Naive thymus-derived CD8-positive, alpha-beta T cell (primary cell): ENCODE measurements at regions not wholly inside any gene's neighbourhood (a gene's known extent, or its start where the extent isn't known, plus 50 kb on each side); places are given as distances from the start of the nearest gene placed in this dataset.

Experiments
- ATAC-seq, 2 donors: fragments of 150-1000 bp; cut with Tn5 transposase in 1 of 2; sonication (Bioruptor Pico), chemical (Tn5 transposase) in 1 of 2; 1 replicate in 1 of 2; 2 replicates in 1 of 2; pipeline ENCODE4 v1.10.0; 2021; ENCODE audit warnings: mild to moderate bottlenecking in 2 of 2, moderate library complexity in 2 of 2
- POLR2A ChIA-PET: fragments of 350-600 bp; sonication (Branson Sonifier 250); formaldehyde crosslinking; loops from one replicate; lab custom pipeline; 2021; ENCODE audit warnings: antibody characterized with exemption; lab: Charles Lee
- DNase-seq, 10 donors: peaks; one replicate each; pipeline versions ENCODE4 v3.0.0 to v3.0.0-alpha.2; 2020 to 2022
- H3K27ac Mint-ChIP-seq, 10 donors: one replicate each; pipeline ENCODE4 v1.8.0; 2020 to 2022; ENCODE audit warnings: mild to moderate bottlenecking in 10 of 10, mixed read lengths in 10 of 10, moderate library complexity in 4 of 10, inconsistent platforms in 1 of 10
- H3K27me3 Mint-ChIP-seq, 5 donors: one replicate each; pipeline ENCODE4 v1.8.0; 2021 to 2022; ENCODE audit warnings: mixed read lengths in 5 of 5
- H3K36me3 Mint-ChIP-seq, 3 donors: one replicate each; pipeline ENCODE4 v1.8.0; 2020 to 2022; ENCODE audit warnings: mixed read lengths in 3 of 3, mild to moderate bottlenecking in 2 of 3, inconsistent platforms in 1 of 3
- H3K4me1 Mint-ChIP-seq, 4 donors: one replicate each; pipeline ENCODE4 v1.8.0; 2021 to 2022; ENCODE audit warnings: mixed read lengths in 4 of 4
- H3K4me3 Mint-ChIP-seq, 10 donors: one replicate each; pipeline ENCODE4 v1.8.0; 2020 to 2022; ENCODE audit warnings: mild to moderate bottlenecking in 10 of 10, mixed read lengths in 10 of 10, moderate library complexity in 6 of 10, inconsistent platforms in 1 of 10
- H3K9me3 Mint-ChIP-seq, 9 donors: one replicate each; pipeline ENCODE4 v1.8.0; 2020 to 2022; ENCODE audit warnings: mixed read lengths in 9 of 9, mild to moderate bottlenecking in 3 of 9, inconsistent platforms in 1 of 9, moderate library complexity in 1 of 9

DNA sequence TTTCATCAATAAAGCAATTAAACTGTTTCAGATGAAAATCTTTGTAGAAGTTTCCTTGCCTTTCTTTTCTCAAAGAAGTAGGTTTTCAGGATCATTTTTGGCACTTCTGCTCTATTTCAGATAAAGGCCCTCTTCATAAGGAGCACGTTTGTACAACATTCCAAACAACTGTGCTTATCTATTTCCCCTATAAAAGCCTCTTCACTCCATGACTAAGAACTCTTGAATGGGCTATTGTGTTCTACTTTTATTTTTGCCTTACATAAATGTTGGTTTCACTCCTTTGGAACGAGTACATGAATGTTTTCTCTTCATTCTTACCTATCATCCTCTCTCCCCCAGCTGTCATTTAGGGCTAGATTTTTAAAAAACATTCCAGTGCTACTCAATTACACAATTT, 288.0 kb upstream of the PPP1R2C start:
- H3K27me3 Mint-ChIP-seq, result no peaks in the 10 kb centered on the region
- POLR2A ChIA-PET, result no interaction called here
- H3K36me3 Mint-ChIP-seq, result peaks cover 0 to 3% (median 0%) of the 10 kb centered on the region in 3 donors
- peaks cover 0 to 5% (median 1%) of the 10 kb centered on the region in 9 donors for H3K9me3 Mint-ChIP-seq
- H3K4me3 Mint-ChIP-seq, result no peak overlapping the region
- ATAC-seq (no peak), DNase-seq (no peak)
- H3K27ac Mint-ChIP-seq, result no peak overlapping the region
- peaks cover 0 to 2% (median 0%) of the 10 kb centered on the region in 4 donors for H3K4me1 Mint-ChIP-seq

DNA sequence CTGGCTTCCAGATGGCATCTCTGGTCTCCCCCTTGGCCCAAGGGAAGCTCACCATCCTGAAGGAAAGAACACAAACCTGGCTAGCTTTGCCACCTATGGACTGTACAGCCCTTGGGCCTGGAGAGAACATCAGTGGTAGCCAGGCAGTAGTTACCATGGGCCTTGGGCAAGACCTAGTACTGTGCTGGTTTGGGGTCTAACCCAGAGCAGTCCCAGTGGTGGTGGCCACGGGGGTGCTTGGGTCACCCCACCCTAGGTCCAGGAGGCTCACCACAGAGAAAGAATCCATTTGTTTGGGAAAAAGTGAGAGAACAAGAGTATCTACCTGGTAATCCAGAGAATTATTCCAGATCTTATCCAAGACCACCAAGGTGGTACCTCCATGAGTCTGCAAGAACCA, 290.7 kb upstream of the PPP1R2C start:
- POLR2A ChIA-PET, result no interaction called here
- ATAC-seq (no peak), DNase-seq (no peak)
- Mint-ChIP-seq H3K27ac (no peak overlapping the region), H3K36me3 (peaks cover 0 to 3% (median 0%) of the 10 kb centered on the region in 3 donors), H3K9me3 (peaks cover 0 to 5% (median 1%) of the 10 kb centered on the region in 9 donors), H3K27me3 (no peaks in the 10 kb centered on the region), H3K4me3 (no peak overlapping the region), H3K4me1 (peaks cover 0 to 2% (median 0%) of the 10 kb centered on the region in 4 donors)

DNA sequence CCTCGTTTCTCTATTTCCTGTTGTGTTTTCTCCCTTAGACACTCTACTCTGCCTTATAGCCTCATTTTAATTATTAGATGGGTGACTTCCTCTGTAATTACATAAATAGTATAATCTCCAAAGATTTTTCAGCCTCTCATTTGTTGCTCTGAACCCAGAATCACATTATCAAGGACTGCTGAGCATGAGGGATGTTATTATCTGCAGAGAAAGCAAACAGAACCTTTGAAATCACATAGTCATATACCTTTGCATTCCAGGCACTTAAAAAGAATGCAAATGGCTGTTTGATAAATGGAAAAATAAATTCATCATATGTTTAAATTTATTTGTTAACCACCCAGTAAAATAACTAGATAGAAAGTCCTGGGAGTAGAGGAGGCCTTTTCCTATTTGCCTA, 305.1 kb upstream of the PPP1R2C start:
- Mint-ChIP-seq H3K9me3 (peaks cover 0 to 16% (median 1%) of the 10 kb centered on the region in 9 donors), H3K36me3 (peaks cover 0 to 3% (median 0%) of the 10 kb centered on the region in 3 donors), H3K4me3 (no peak overlapping the region), H3K27ac (peak overlapping the region in 1 of 10 donors; percentile 17), H3K27me3 (no peaks in the 10 kb centered on the region), H3K4me1 (peaks cover 0 to 3% (median 0%) of the 10 kb centered on the region in 4 donors)
- DNase-seq (no peak), ATAC-seq (no peak)
- POLR2A ChIA-PET, result no interaction called here

DNA sequence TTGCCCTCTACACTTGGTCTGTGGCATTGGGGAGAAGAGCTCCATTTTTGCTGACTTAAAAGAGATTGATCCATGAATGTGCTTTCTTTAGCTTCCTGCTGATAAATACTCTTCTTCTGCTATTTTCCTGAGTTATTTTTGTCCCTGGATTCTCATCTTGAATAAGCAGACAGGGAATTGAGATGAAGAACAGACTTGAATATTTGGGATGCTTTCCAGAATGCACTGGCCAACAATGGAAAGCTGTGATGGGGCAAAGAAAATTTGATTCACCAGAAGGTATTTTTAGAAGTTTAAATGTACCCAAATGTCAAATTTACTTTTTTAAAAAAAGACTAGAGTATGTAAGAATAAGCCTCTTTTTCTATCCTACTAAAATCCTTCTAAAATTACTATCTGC, 309.9 kb upstream of the PPP1R2C start:
- Mint-ChIP-seq H3K4me1 (peaks cover 0 to 3% (median under 1%) of the 10 kb centered on the region in 4 donors), H3K36me3 (no peaks in the 10 kb centered on the region), H3K9me3 (peaks cover 0 to 11% (median 1%) of the 10 kb centered on the region in 9 donors), H3K27ac (peak overlapping the region in 2 of 10 donors; percentile 34 to 36), H3K4me3 (no peak overlapping the region), H3K27me3 (no peaks in the 10 kb centered on the region)
- POLR2A ChIA-PET, result no interaction called here
- DNase-seq (no peak), ATAC-seq (no peak)

- H3K27ac Mint-ChIP-seq, result peak overlapping the region in 1 of 10 donors; percentile 40
- H3K4me1 Mint-ChIP-seq, result peaks cover 0 to 5% (median 1%) of the 10 kb centered on the region in 4 donors
- H3K4me3 Mint-ChIP-seq, result no peak overlapping the region
- no peaks in the 10 kb centered on the region for H3K27me3 Mint-ChIP-seq
- ATAC-seq, result no peak
- no peak for DNase-seq
- H3K36me3 Mint-ChIP-seq, result peaks cover 0 to 2% (median 0%) of the 10 kb centered on the region in 3 donors
- H3K9me3 Mint-ChIP-seq, result no peaks in the 10 kb centered on the region
- POLR2A ChIA-PET, result interaction anchor here (0.7 kb wide), 1 partner anchor 19 kb away, joined by 3 read pairs; no protein-coding TSS in a partner anchor
These were observed 318.9 kb upstream of the PPP1R2C start for GRCh38 chrX:43096830-43097229.

DNA sequence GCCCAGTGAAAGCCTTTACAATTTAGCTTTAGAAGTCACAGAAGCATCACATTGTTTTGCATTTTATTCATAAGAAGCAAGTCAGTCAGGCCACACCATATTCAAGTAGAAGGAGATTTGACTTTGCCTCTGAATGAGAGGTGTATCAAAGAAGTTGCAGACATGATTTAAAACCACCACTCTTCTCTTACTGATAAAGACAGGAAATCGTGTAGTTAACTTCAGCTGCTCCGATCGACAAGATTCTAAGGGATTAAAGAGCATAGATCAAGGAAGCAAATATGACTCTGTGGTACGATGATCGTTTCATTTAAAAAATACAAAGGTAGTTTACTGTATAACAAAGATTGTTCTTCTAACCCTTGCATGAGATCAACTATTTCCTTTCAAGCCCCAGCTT, 328.0 kb upstream of the PPP1R2C start:
- POLR2A ChIA-PET, result no interaction called here
- peak overlapping the region; percentile 16 to 88 (median 64) for H3K27ac Mint-ChIP-seq
- no peaks in the 10 kb centered on the region for H3K27me3 Mint-ChIP-seq
- ATAC-seq (peak; percentile 28 to 36), DNase-seq (peak in 3 of 10 donors; percentile 4 to 14 (median 11))
- no peaks in the 10 kb centered on the region for H3K9me3 Mint-ChIP-seq
- H3K36me3 Mint-ChIP-seq, result no peaks in the 10 kb centered on the region
- peaks cover 3 to 16% (median 11%) of the 10 kb centered on the region in 4 donors for H3K4me1 Mint-ChIP-seq
- H3K4me3 Mint-ChIP-seq, result peak overlapping the region; percentile 20 to 64 (median 58)

GRCh38 chrX:43108828-43109227, 330.9 kb upstream of the PPP1R2C start:
- H3K27me3 Mint-ChIP-seq, result no peaks in the 10 kb centered on the region
- peaks cover 3 to 16% (median 11%) of the 10 kb centered on the region in 4 donors for H3K4me1 Mint-ChIP-seq
- DNase-seq (no peak), ATAC-seq (no peak)
- H3K4me3 Mint-ChIP-seq, result no peak overlapping the region
- POLR2A ChIA-PET, result no interaction called here
- no peaks in the 10 kb centered on the region for H3K9me3 Mint-ChIP-seq
- no peak overlapping the region for H3K27ac Mint-ChIP-seq
- no peaks in the 10 kb centered on the region for H3K36me3 Mint-ChIP-seq

GRCh38 chrX:43121637-43122036, 343.7 kb upstream of the PPP1R2C start:
- Mint-ChIP-seq H3K4me3 (no peak overlapping the region), H3K27me3 (no peaks in the 10 kb centered on the region), H3K9me3 (peaks cover 0 to 2% (median 0%) of the 10 kb centered on the region in 9 donors), H3K36me3 (no peaks in the 10 kb centered on the region), H3K27ac (peak overlapping the region in 1 of 10 donors; percentile 8), H3K4me1 (peaks cover 0 to 6% (median 3%) of the 10 kb centered on the region in 4 donors)
- DNase-seq, result peak in 3 of 10 donors; percentile 12 to 27 (median 14)
- no peak for ATAC-seq
- POLR2A ChIA-PET, result interaction anchor here (1.1 to 1.2 kb wide), 2 partner anchors 178 to 1323 kb away, joined by 3 read pairs; no protein-coding TSS in a partner anchor

- H3K9me3 Mint-ChIP-seq, result peaks cover 0 to 8% (median 0%) of the 10 kb centered on the region in 9 donors
- H3K4me3 Mint-ChIP-seq, result no peak overlapping the region
- H3K36me3 Mint-ChIP-seq, result peaks cover 0 to 5% (median 1%) of the 10 kb centered on the region in 3 donors
- no peak for ATAC-seq
- DNase-seq, result no peak
- H3K4me1 Mint-ChIP-seq, result peaks cover 0 to 5% (median 0%) of the 10 kb centered on the region in 4 donors
- H3K27me3 Mint-ChIP-seq, result no peaks in the 10 kb centered on the region
- POLR2A ChIA-PET, result no interaction called here
- no peak overlapping the region for H3K27ac Mint-ChIP-seq
These were observed 361.7 kb upstream of the PPP1R2C start for GRCh38 chrX:43139645-43140044.

DNA sequence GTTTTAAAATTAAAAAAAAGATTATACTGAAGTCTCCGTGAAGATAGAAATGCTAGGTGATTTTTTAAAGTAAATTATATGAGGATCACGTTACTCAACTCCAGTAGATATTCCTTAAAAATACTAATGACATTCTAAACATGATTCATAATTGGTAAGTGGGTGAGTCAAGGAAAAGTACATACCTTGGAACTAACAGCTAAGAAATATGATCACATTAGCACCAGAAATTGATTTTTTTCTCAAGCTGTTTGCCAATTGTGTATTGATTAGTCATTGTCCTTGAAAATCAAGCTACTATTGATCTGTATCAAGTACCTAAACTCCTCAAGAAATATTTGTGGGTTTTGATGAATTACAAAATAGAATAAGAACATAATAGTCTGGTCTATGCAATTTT, 362.6 kb upstream of the PPP1R2C start:
- Mint-ChIP-seq H3K36me3 (peaks cover 0 to 4% (median 0%) of the 10 kb centered on the region in 3 donors), H3K27ac (no peak overlapping the region), H3K4me1 (peaks cover 0 to 3% (median 0%) of the 10 kb centered on the region in 4 donors), H3K9me3 (peaks cover 0 to 7% (median 0%) of the 10 kb centered on the region in 9 donors), H3K4me3 (no peak overlapping the region), H3K27me3 (no peaks in the 10 kb centered on the region)
- POLR2A ChIA-PET, result no interaction called here
- ATAC-seq (no peak), DNase-seq (no peak)

DNA sequence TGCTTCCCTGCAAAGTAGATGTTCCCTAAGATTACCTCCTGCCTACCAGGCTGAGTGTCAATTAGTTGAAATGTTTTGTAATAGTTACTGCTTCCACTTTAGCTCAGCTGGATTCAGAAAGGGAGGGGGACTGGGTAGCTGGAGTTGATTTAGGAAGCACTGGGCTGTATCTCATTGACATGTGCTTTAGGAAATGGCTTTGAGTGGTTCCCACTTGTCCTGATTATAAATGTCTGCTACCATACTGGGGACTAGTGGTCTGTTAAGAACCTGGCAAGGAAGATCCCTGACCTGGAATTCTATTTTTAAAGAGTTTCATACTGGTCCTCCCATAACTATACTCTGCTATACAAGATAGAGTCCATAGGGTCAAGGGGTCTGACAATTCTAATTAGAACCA, 363.9 kb upstream of the PPP1R2C start:
- H3K9me3 Mint-ChIP-seq, result peaks cover 0 to 3% (median 0%) of the 10 kb centered on the region in 9 donors
- H3K4me3 Mint-ChIP-seq, result no peak overlapping the region
- H3K27me3 Mint-ChIP-seq, result no peaks in the 10 kb centered on the region
- DNase-seq (no peak), ATAC-seq (no peak)
- no peaks in the 10 kb centered on the region for H3K4me1 Mint-ChIP-seq
- POLR2A ChIA-PET, result no interaction called here
- peaks cover 0 to 1% (median 0%) of the 10 kb centered on the region in 3 donors for H3K36me3 Mint-ChIP-seq
- H3K27ac Mint-ChIP-seq, result no peak overlapping the region

DNA sequence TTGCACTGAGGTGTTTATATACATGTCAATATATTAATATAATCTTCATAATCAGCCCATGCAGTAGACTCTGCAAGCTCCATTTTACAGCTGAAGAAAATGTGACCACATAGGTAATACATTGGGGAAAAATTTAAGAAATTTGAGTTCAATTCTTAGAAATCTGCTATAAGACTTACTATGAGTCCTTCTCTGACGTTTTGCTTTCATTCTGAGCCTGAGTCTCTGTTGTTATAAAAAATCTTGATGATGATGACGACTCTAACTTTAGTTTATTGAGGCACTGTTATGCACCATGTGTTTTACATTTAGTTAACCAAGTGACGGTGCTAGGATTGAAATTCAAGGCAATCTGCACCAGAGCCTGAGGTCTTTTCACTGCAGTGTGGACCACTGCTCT, 370.3 kb upstream of the PPP1R2C start:
- Mint-ChIP-seq H3K36me3 (peaks cover 0 to 13% (median 0%) of the 10 kb centered on the region in 3 donors), H3K27me3 (no peaks in the 10 kb centered on the region), H3K4me3 (no peak overlapping the region), H3K9me3 (peaks cover 0 to 8% (median 0%) of the 10 kb centered on the region in 9 donors), H3K4me1 (peaks cover 9 to 16% (median 11%) of the 10 kb centered on the region in 4 donors), H3K27ac (no peak overlapping the region)
- POLR2A ChIA-PET, result no interaction called here
- ATAC-seq, result no peak
- DNase-seq, result no peak

DNA sequence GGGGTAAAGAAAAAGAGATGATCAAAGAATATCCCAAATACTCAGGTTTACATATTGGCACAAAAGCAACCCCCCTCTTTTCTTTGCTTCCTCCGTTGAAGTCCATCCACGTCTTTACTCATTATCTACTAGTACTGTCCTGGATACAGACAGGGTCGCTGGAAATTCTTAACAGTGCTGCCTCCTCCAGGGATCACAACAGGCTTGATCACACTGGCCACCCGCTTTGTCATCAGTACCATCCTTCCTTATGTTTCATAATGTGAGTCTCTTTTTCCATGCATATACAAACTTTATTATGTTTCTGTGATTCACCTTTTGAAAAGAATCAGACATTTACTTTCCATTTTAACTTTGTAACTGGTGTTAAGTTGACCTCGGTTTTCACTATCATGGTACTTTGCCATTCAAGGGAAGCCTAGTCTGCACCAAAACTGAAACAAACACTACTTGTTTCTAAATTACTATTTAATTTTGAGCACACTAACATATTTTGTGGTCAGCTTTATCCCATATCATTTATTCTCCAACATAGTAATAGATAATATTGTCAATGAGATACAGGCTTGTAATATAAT, 387.5 kb upstream of the PPP1R2C start:
- H3K36me3 Mint-ChIP-seq, result peaks cover 0 to 5% (median 3%) of the 10 kb centered on the region in 3 donors
- DNase-seq, result no peak

More for the DNA sequence above, 387.5 kb upstream of the PPP1R2C start:
- Mint-ChIP-seq H3K27ac (peak overlapping the region in 1 of 10 donors; percentile 40), H3K9me3 (peaks cover 0 to 8% (median 5%) of the 10 kb centered on the region in 9 donors), H3K27me3 (no peaks in the 10 kb centered on the region), H3K4me3 (no peak overlapping the region), H3K4me1 (peaks cover 0 to 5% (median 3%) of the 10 kb centered on the region in 4 donors)
- POLR2A ChIA-PET, result no interaction called here
- ATAC-seq, result no peak
